HCT116 (cell line): ENCODE measurements at regions not wholly inside any gene's neighbourhood (a gene's known extent, or its start where the extent isn't known, plus 50 kb on each side); places are given as distances from the start of the nearest gene placed in this dataset.

Experiments
- ATAC-seq: fragments of 200-7000 bp; cut with Tn5 transposase; 2 replicates; pipeline ENCODE4 v1.9.1; 2020; ENCODE audit warnings: mild to moderate bottlenecking, moderate library complexity
- BruUV-seq: library from RNA; stranded (reverse); fragments of 400-500 nt; replicated peaks from 2 replicates; lab custom pipeline; 2021; lab: Mats Ljungman, UMichigan
- CTCF ChIA-PET: fragments of 300-600 bp; sonication (Branson Sonifier 250); formaldehyde crosslinking; loops from one replicate; lab custom pipeline; 2021; ENCODE audit warnings: antibody characterized with exemption; lab: Charles Lee
- POLR2A ChIA-PET: fragments of 300-600, 350-600 bp; sonication (Branson Sonifier 250); formaldehyde crosslinking; loops from one replicate; lab custom pipeline; 2021; ENCODE audit warnings: antibody characterized with exemption; lab: Charles Lee
- RAD21 ChIA-PET, 2 experiments: fragments of 300-600 bp; sonication (Branson Sonifier 250); formaldehyde crosslinking; loops; one replicate each; lab custom pipeline; 2023; ENCODE audit warnings: low total read pairs in 2 of 2; ENCODE audit not compliant: uncharacterized antibody in 2 of 2, unreplicated experiment in 2 of 2, low non-redundant PET in 1 of 2; lab: Charles Lee
- DNase-seq: peaks from one replicate; pipeline ENCODE4 v3.0.0-alpha.2; 2010; ENCODE audit warnings: low read depth, low spot score
- H2AFZ ChIP-seq: fragments of 200-600 bp; shearing (Covaris generic), sonication (generic); 2 replicates; pipeline ENCODE4 v1.6.1; 2017; ENCODE audit warnings: low read depth, mixed run types, mixed read lengths, antibody characterized with exemption, low read length; ENCODE audit not compliant: poor library complexity, severe bottlenecking
- H3K27ac ChIP-seq: 2 replicates; pipeline ENCODE4 v1.5.1; 2012; ENCODE audit warnings: low read depth, low read length
- H3K27me3 ChIP-seq: fragments of 200-600 bp; sonication (generic); 2 replicates; pipeline ENCODE4 v1.6.1; 2016; ENCODE audit warnings: mixed run types, low read length, mixed read lengths; ENCODE audit not compliant: insufficient read depth
- H3K36me3 ChIP-seq, 2 experiments: fragments of 200-500 bp in 1 of 2; fragments of 200-600 bp in 1 of 2; sonication (Bioruptor generic) in 1 of 2; sonication (generic) in 1 of 2; 2 replicates each; pipeline versions ENCODE4 v1.5.1 to v1.6.1; 2014 to 2016; ENCODE audit warnings: low read length in 2 of 2, inconsistent platforms in 1 of 2, mixed read lengths in 1 of 2, mixed run types in 1 of 2; ENCODE audit not compliant: insufficient read depth in 2 of 2, control insufficient read depth in 1 of 2
- H3K4me1 ChIP-seq, 2 experiments: fragments of 200-600 bp in 1 of 2; sonication (generic) in 1 of 2; 2 replicates each; pipeline versions ENCODE4 v1.5.1 to v1.6.1; 2012 to 2017; ENCODE audit warnings: low read length in 2 of 2, inconsistent platforms in 1 of 2, mild to moderate bottlenecking in 1 of 2, mixed read lengths in 1 of 2, mixed run types in 1 of 2, moderate library complexity in 1 of 2; ENCODE audit not compliant: insufficient read depth in 2 of 2, control insufficient read depth in 1 of 2
- H3K4me2 ChIP-seq: fragments of 200-600 bp; sonication (generic); 2 replicates; pipeline ENCODE4 v1.6.1; 2017; ENCODE audit warnings: mixed run types, low read length, mixed read lengths
- H3K4me3 ChIP-seq, 2 experiments: fragments of 200-600 bp in 1 of 2; sonication (generic) in 1 of 2; replicated peaks in 1 of 2; 2 replicates each; pipeline ENCODE4 v1.5.1; 2011 to 2016; ENCODE audit warnings: low read length in 2 of 2, control low read depth in 1 of 2, low read depth in 1 of 2, mild to moderate bottlenecking in 1 of 2, mixed read lengths in 1 of 2, mixed run types in 1 of 2
- H3K79me2 ChIP-seq: fragments of 200-600 bp; sonication (generic); 2 replicates; pipeline ENCODE4 v1.6.1; 2017; ENCODE audit warnings: mild to moderate bottlenecking, mixed run types, low read length, moderate library complexity, mixed read lengths; ENCODE audit not compliant: insufficient read depth
- H3K9ac ChIP-seq: fragments of 200-600 bp; sonication (generic); 2 replicates; pipeline ENCODE4 v1.6.1; 2016; ENCODE audit warnings: low read length, mixed read lengths
- H3K9me2 ChIP-seq: fragments of 200-600 bp; sonication (generic), shearing (Covaris generic); 2 replicates; pipeline ENCODE4 v1.6.1; 2017; ENCODE audit warnings: mixed run types, mild to moderate bottlenecking, moderate library complexity; ENCODE audit not compliant: insufficient read depth
- H3K9me3 ChIP-seq, 2 experiments: fragments of 200-500 bp in 1 of 2; fragments of 200-600 bp in 1 of 2; sonication (Bioruptor generic) in 1 of 2; sonication (generic) in 1 of 2; 2 replicates each; pipeline ENCODE4 v1.6.1; 2014 to 2017; ENCODE audit warnings: low read length in 2 of 2, mixed read lengths in 2 of 2, inconsistent platforms in 1 of 2, low read depth in 1 of 2, mild to moderate bottlenecking in 1 of 2, mixed run types in 1 of 2, moderate library complexity in 1 of 2; ENCODE audit not compliant: control insufficient read depth in 1 of 2, insufficient read depth in 1 of 2
- H4K20me1 ChIP-seq: fragments of 200-600 bp; sonication (generic), shearing (Covaris generic); 2 replicates; pipeline ENCODE4 v1.6.1; 2017; ENCODE audit warnings: mixed run types, mild to moderate bottlenecking, moderate library complexity; ENCODE audit not compliant: insufficient read depth
- ATF3 ChIP-seq: IDR thresholded peaks from 2 replicates; pipeline ENCODE4 v1.6.1; 2012
- CBX3 ChIP-seq: IDR thresholded peaks from 2 replicates; pipeline ENCODE4 v1.6.1; 2012; ENCODE audit warnings: low read depth
- CEBPB ChIP-seq: IDR thresholded peaks from 2 replicates; pipeline ENCODE4 v1.6.1; 2012; ENCODE audit warnings: low read depth
- CTCF ChIP-seq, 3 experiments: fragments of 200-600 bp in 1 of 3; sonication (generic) in 1 of 3; IDR thresholded peaks in 2 of 3; conservative IDR thresholded peaks in 1 of 3; 2 replicates each; pipeline ENCODE4 v1.5.1; 2012 to 2017; ENCODE audit warnings: low read depth in 2 of 3, low read length in 2 of 3, antibody characterized with exemption in 1 of 3, borderline replicate concordance in 1 of 3, control low read depth in 1 of 3, mild to moderate bottlenecking in 1 of 3, mixed read lengths in 1 of 3, mixed run types in 1 of 3, moderate library complexity in 1 of 3; ENCODE audit not compliant: insufficient read depth in 1 of 3
- ELF1 ChIP-seq: IDR thresholded peaks from 2 replicates; pipeline ENCODE4 v1.6.1; 2012; ENCODE audit warnings: low read depth, borderline replicate concordance
- RAD21 ChIP-seq: IDR thresholded peaks from 2 replicates; pipeline ENCODE4 v1.6.1; 2012; ENCODE audit warnings: low read depth, mild to moderate bottlenecking
- ZBTB33 ChIP-seq: IDR thresholded peaks from 2 replicates; pipeline ENCODE4 v1.6.1; 2011; ENCODE audit warnings: mild to moderate bottlenecking, low read length, moderate library complexity; ENCODE audit not compliant: insufficient replicate concordance; ENCODE audit errors: extremely low read depth
- ZFX ChIP-seq: fragments of 450-650 bp; IDR thresholded peaks from 2 replicates; pipeline ENCODE4 v1.6.1; 2017
- intact Hi-C: fragments of 100-400 bp; cut with micrococcal nuclease; formaldehyde crosslinking; loops from 2 replicates; pipeline ENCODE4 v1.10.0; 2022

GRCh38 chr17:22694362-22695227 is 1002.3 kb downstream of the KCNJ18 start:
- CTCF ChIA-PET, result no interaction called here
- intact Hi-C loops, result no loop called here
- Histone ChIP-seq H3K4me3 (no peak overlapping the region), H3K27me3 (no peaks in the 10 kb centered on the region), H3K27ac (no peak overlapping the region), H4K20me1 (no peaks in the 10 kb centered on the region), H3K4me1 (no peaks in the 10 kb centered on the region), H3K4me2 (no peak overlapping the region), H3K9ac (no peak overlapping the region), H3K9me2 (no peaks in the 10 kb centered on the region), H3K36me3 (no peaks in the 10 kb centered on the region), H3K79me2 (no peaks in the 10 kb centered on the region), H3K9me3 (peaks cover 3 to 22% of the 10 kb centered on the region in 2 experiments; a peak in 2 of 4 replicates), H2AFZ (no peak overlapping the region)
- ATAC-seq (no peak), DNase-seq (no peak)
- RAD21 ChIA-PET, result no interaction called here
- TF ChIP-seq ZFX (no peak), CTCF (IDR thresholded peaks at IDR 0.05 in 2 of 3, conservative IDR thresholded peaks at IDR 0.05 in 1 of 3; ENCODE audit: borderline replicate concordance in 1 of 3, insufficient read depth in 1 of 3, low read depth in 2 of 3, low read length in 2 of 3) (peak in 2 of 3 experiments; percentile 42 to 45; a peak in 3 of 6 replicates)
- POLR2A ChIA-PET, result no interaction called here
- no TSS peak for BruUV-seq

GRCh38 chr17:22695228-22695619 is 1002.9 kb downstream of the KCNJ18 start:
- no TSS peak for BruUV-seq
- Histone ChIP-seq H3K27me3 (no peaks in the 10 kb centered on the region), H3K4me2 (no peak overlapping the region), H3K79me2 (no peaks in the 10 kb centered on the region), H3K9ac (no peak overlapping the region), H3K9me2 (no peaks in the 10 kb centered on the region), H3K9me3 (peaks cover 3 to 19% of the 10 kb centered on the region in 2 experiments; a peak in 2 of 4 replicates), H3K4me3 (no peak overlapping the region), H3K36me3 (no peaks in the 10 kb centered on the region), H2AFZ (no peak overlapping the region), H3K27ac (no peak overlapping the region), H3K4me1 (no peaks in the 10 kb centered on the region), H4K20me1 (no peaks in the 10 kb centered on the region)
- POLR2A ChIA-PET, result no interaction called here
- DNase-seq (no peak), ATAC-seq (no peak)
- intact Hi-C loops, result no loop called here
- RAD21 ChIA-PET, result no interaction called here
- CTCF ChIA-PET, result no interaction called here
- TF ChIP-seq CEBPB, result no peak
- 0 out of 6 replicates have a peak, but pooled peaks of 1 of the 3 experiments have one; percentile 4 for TF ChIP-seq CTCF (IDR thresholded peaks at IDR 0.05 in 2 of 3, conservative IDR thresholded peaks at IDR 0.05 in 1 of 3; ENCODE audit: borderline replicate concordance in 1 of 3, insufficient read depth in 1 of 3, low read depth in 2 of 3, low read length in 2 of 3)
- TF ChIP-seq ATF3, result no peak
- no peak for TF ChIP-seq RAD21
- no peak for TF ChIP-seq ZFX
- TF ChIP-seq CBX3, result no peak
- no peak for TF ChIP-seq ELF1
- TF ChIP-seq ZBTB33, result no peak
